ENCODE measurements at regions not wholly inside any gene's neighbourhood (a gene's known extent, or its start where the extent isn't known, plus 50 kb on each side); places are given as distances from the start of the nearest gene placed in this dataset.
A peak's percentile ranks its signal among the peaks of the same experiment; 100 is the strongest.
"Not testable (repeated sequence)": the region's sequence is repeated elsewhere in the genome, so short reads cannot be mapped to it uniquely, and the experiment has no call there.

DNA sequence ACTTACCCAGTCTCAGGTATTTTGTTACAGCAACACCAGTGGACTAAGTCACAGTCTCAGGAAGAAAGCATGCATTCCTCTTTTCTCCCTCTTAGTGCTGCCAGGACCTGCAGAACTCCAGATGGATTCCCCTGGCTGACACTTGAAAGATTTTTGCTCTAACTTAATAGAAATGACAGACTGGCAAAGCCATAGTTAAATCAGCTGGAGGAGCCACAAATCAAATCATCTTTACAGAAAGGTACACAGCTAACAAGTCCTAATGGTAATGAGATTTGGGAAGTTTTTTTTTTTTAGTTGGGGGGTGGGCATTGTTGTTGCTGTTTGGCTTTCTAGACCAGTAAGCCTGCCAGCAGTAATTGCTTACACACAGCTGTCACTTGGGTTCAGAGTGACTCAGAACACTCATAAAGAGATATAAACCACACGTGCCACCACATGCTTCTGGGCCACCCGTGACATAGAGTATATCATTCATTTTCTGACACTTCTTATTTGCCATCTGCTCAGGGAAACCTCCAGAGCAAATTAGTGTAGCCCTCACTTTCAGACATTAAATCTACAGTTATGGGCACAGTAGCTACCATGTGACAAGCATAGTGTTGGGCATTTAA lies 72.4 kb downstream of the FH start:
- DNase-seq, result no peak

DNA sequence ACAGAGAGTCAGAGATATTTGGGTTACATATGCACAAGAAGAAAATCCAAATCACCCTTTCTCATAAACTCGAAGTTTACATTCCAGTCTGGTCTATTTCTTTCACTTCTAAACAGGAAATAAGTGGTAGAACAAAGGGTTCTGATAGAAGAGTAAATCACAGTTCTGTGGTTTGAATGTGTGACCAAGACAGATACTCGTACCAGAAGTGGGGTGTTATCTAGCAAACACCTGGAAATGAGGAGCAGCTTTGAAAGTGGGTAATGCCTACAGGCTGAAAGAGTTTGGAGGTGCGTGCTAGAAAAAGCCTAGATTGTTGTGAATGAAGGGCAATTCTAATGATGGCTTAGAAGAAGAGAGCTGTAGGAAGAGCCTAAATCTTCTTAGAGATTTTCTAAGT lies 74.7 kb downstream of the FH start:
- DNase-seq, result no peak

DNA sequence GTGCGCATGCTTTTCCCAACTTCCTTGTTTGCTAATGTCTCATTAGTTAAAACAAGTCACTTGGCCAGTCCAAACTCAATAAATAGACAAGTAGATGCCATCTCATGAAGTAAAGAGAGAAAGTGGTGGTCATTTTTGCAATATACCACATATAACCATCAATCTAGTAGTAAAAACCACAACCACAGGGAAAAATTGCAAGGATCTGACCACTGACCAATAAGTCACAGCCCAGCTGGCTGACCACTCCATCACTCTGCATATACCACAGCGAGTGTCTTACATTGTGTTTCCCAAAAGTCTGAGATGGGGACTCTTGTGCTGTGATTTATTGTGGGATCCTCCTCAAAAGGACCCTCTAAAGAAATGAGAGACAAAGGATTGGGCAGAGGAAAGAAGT lies 76.0 kb downstream of the FH start:
- DNase-seq, result no peak

DNA sequence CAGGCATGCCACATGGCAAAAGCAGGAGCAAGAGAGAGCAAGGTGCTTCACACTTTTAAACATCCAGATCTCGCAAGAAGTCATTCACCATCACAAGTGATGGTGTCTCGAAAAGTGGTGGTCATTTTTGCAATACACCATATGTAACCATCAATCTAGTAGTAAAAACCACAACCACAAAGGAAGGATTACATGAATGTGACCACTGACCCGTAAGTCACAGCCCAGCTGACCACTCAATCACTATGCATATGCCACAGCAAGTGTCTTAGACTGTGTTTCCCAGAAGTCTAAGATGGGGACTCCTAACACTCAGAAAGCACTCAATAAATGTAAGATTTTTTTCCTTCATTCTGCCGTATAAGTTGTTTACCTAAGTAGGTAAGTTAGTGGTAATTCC lies 76.9 kb downstream of the FH start:
- no peak for DNase-seq

GRCh38 chr1:241440904-241441303 lies 78.7 kb downstream of the FH start:
- DNase-seq, result no peak

DNA sequence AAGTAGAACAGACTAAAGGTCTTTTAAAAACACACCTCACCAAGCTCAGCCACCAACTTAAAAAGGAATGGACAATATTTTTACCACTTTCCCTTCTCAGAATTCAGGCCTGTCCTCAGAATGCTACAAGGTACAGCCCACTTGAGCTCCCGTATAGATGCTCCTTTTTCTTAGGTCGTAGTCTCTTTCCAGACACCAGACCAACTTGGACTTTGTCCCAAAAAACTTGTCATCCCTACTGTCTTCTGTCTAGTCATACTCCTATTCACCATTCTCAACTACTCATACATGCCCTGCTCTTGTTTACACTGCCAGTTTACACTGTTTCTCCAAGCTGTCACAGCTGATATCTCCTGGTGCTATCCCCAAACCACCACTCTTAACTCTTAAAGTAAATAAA lies 80.9 kb downstream of the FH start:
- not testable (repeated sequence) for DNase-seq

DNA sequence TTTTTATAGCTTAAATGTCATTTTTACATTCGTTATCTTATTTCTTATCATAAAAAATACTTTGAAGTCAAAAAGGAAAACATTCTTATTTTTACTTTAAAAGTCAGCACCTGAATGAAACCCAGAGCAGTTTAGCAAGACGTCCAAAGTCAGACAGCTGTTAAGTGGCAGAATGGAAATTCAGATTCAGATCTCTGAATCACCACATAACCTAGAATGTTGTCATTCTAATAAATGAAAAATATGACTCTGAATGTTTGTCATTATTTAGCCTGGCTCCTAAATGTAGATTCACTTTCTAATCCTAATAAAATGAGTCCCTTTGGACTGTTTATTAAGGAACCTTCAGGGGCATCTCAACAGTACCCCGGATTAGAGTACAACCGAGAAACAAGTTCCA lies 75.2 kb upstream of the RGS7 start:
- DNase-seq, result no peak

DNA sequence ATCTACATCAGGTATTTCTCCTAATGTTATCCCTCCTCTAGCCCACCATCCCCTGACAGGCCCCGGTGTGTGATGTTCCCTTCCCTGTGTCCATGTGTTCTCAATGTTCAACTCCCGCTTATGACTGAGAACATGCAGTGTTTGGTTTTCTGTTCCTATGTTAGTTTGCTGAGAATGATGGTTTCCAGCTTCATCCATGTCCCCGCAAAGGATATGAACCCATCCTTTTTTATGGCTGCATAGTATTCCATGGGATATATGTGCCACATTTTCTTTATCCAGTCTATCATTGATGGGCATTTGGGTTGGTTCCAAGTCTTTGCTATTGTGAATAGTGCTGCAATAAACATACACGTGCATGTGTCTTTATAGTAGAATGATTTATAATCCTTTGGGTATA lies 68.1 kb upstream of the RGS7 start:
- not testable (repeated sequence) for DNase-seq

DNA sequence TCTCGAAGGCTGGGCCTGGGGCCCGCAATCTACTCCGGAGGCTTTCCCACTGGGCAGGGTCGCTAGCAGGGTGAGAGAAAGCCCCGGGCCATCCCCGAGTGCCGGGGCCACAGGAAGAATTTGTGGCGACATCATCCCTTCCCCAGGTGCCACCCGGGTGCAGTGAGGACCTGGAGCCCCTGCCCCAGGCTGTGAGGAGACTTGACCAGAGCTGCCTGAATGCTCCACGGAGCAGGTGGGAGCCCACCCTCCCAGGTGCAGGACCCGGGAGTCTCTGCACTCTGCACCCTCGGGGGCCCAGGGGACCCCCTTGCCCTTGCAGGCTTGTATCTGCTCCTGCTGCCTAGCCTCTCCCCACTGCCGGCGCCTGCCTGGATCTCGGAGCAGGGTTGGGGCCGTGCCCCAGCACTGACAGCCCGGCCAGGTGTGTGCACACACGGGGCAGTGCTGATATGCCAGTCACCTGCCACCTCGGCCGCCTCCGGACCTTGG lies 67.5 kb upstream of the RGS7 start:
- DNase-seq, result no peak

- peak; percentile 42 for DNase-seq
Observed at GRCh38 chr1:241423541-241424479, 66.8 kb upstream of the RGS7 start.

- DNase-seq, result no peak
Observed at GRCh38 chr1:241422470-241422869, 65.5 kb upstream of the RGS7 start.

DNA sequence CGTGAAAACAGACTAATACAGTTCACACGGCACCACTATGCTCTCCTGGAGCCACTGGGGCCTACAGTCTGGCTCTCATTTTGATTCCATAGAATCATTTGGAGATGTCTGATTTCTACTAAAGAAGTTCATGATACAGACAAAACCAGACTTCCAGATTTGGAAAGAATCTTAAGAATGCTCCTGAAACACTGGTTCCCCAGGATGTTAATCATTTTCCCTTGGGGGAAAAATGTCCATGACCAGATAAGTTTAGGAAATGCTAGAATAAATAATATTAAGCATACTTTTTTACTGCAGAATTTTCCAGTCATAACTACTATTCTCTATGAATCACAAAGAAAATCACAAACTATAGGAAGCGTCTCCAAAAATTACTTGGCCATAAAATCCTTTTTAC lies 63.0 kb upstream of the RGS7 start:
- DNase-seq, result no peak

GRCh38 chr1:241417258-241417657 lies 60.3 kb upstream of the RGS7 start:
- no peak for DNase-seq

DNA sequence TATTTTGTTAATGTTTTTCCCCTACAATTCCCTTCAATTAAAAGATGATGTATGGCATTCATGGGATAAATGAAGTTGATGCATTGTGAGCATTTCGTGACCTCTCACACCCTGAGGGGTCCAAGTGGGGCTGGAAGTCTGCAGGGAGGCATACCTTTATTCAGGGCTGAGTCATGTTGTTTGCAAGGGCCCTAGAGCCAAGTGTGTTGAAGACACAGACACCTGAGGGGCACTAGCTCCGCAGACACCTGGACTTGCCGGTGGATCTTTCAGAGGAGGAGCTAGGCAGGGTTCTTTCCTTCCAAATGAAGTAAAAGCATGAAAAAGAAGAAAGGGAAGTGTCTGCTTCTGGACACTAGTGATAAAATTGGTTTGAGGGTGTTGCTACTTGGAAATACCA lies 57.0 kb upstream of the RGS7 start:
- no peak for DNase-seq

- no peak for DNase-seq
Observed at GRCh38 chr1:241413386-241413785, 56.4 kb upstream of the RGS7 start.

- no peak for DNase-seq
Observed at GRCh38 chr1:241412646-241413045, 55.6 kb upstream of the RGS7 start.

DNA sequence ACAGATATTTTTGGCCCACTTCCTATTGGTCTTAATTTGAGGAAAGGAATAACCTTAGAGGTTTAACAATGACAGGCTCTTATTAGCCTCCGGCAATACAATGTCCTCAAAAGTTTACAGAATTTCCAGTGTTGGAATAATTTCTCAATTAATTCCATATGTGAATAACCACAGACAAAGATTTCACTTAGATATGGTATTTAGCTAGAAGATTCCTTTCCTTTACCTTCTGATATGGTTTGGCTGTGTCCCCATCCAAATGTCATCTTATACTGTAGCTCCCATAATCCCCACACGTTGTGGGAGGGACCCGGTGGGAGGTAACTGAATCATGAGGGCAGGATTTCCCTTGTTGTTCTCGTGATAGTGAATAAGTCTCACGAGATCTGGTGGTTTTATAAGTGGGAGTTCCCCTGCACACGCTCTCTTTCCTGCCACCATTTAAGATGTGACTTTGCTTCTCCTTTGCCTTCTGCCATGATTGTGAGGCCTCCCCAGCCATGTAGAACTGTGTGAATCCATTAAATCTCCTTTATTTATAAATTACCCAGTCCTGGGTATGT lies 54.9 kb upstream of the RGS7 start:
- no peak for DNase-seq

DNA sequence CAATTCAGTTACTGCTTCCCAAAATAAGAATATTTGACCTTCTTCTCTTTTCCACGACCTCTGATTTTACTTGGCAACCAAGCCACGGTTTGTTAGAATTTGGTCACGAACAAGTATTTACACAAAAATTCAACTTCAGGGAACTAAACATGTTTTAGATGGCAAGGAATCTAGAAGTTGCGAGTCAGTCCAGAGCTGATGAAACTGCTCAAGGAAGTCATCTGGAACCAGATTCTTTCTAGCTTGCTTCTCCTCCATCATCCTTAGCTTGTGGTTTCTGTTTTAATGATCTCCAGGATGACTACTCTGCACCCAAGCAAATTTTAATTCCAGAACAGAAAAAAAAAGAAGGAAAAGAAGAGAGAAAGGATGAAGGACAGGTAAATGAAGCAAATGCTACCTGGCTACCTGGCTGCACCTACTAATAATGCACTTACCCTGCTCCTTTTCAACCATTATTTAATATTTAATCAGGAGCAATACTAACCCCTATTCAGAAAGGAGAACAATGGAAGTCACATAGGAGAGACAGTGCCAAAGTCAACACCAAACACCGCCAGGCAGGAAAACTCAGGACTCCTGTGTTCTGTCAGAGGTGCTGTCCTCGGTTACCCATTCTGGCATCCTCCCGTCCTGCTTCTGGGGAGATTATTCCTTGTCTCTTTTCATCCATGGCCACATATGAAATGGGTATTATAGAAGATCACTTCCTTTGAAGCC lies 54.2 kb upstream of the RGS7 start:
- DNase-seq, result no peak

DNA sequence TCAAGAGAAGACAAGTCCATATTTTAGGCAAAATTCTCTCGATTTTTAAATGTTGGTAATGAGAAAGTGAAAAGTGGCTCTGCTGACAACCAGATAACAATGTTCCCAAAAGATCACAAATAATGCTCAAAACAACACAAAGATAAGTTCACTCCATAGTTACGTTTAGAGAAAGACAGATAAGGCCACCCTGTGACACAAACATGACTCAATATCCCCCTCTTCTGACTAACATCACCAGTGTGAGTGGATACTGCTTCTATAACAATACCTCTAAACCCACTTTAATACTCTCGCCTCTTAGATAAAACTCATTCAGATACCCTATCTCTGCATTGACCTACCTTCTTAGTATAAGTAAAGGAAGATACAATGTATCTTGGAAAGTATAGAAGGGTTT lies 51.2 kb upstream of the RGS7 start:
- DNase-seq, result no peak
